A549 (cell line): ENCODE measurements at regions not wholly inside any gene's neighbourhood (a gene's known extent, or its start where the extent isn't known, plus 50 kb on each side); places are given as distances from the start of the nearest gene placed in this dataset.

Experiments used
- ATAC-seq, 2 experiments: fragments of 200-7000 bp in 1 of 2; fragments of >200 bp in 1 of 2; cut with Nextera tagmentation in 1 of 2; cut with Tn5 transposase in 1 of 2; 3 replicates each; pipeline versions ENCODE4 v1.8.0 to v1.9.1; 2018 to 2020; ENCODE audit warnings: mild to moderate bottlenecking in 1 of 2, moderate library complexity in 1 of 2
- CTCF ChIA-PET: fragments of 300-600 bp; sonication (Branson Sonifier 250); formaldehyde crosslinking; extraction: SDS; loops from one replicate; lab custom pipeline; 2021; ENCODE audit warnings: antibody characterized with exemption, inconsistent platforms; lab: Yijun Ruan, JAX
- POLR2A ChIA-PET: fragments of 350-600 bp; formaldehyde crosslinking; extraction: SDS; loops from one replicate; lab custom pipeline; 2021; ENCODE audit warnings: antibody characterized with exemption, inconsistent platforms; lab: Yijun Ruan, JAX
- DNase-seq, 2 experiments: peaks; one replicate each; pipeline versions ENCODE4 v3.0.0 to v3.0.0-alpha.2; 2011 to 2016; ENCODE audit warnings: low read depth in 1 of 2, low spot score in 1 of 2
- FAIRE-seq: peaks from 2 replicates; lab custom pipeline; 2011; peaks lifted over from hg19 to GRCh38; lab: Jason Lieb, UNC
- H3K27ac ChIP-seq, 2 experiments: fragments of >200 bp; sonication (Bioruptor Twin); formaldehyde crosslinking; 3 replicates each; pipeline ENCODE4 v1.5.1; 2016 to 2017
- H3K4me1 ChIP-seq: fragments of >200 bp; sonication (Bioruptor Twin); formaldehyde crosslinking; 3 replicates; pipeline ENCODE4 v1.6.1; 2016
- H3K4me2 ChIP-seq: fragments of >200 bp; sonication (Bioruptor Twin); formaldehyde crosslinking; 3 replicates; pipeline ENCODE4 v1.6.1; 2016
- H3K4me3 ChIP-seq: fragments of >200 bp; sonication (Bioruptor Twin); formaldehyde crosslinking; 3 replicates; pipeline ENCODE4 v1.5.1; 2016
- H3K9me3 ChIP-seq: fragments of >200 bp; sonication (Bioruptor Twin); formaldehyde crosslinking; 3 replicates; pipeline ENCODE4 v1.6.1; 2016
- BHLHE40 ChIP-seq: IDR thresholded peaks from 2 replicates; pipeline ENCODE4 v1.6.1; 2012; ENCODE audit warnings: low read depth, low read length, inconsistent platforms
- EHF ChIP-seq: fragments of 250-450 bp; sonication (Bioruptor Pico); IDR thresholded peaks from 2 replicates; pipeline ENCODE4 v1.5.0; 2020; ENCODE audit warnings: mild to moderate bottlenecking
- EHMT2 ChIP-seq: fragments of 200-600 bp; sonication (generic); IDR thresholded peaks from 2 replicates; pipeline ENCODE4 v1.6.1; 2016; ENCODE audit warnings: antibody characterized with exemption, low read depth, mild to moderate bottlenecking, moderate library complexity
- HEYL ChIP-seq: fragments of 250-450 bp; sonication (Bioruptor Pico); IDR thresholded peaks from 2 replicates; pipeline ENCODE4 v1.8.0; 2021; ENCODE audit warnings: mild to moderate bottlenecking, moderate library complexity
- JUNB ChIP-seq: fragments of >200 bp; sonication (Bioruptor Twin); formaldehyde crosslinking; IDR thresholded peaks from 2 replicates; pipeline ENCODE4 v1.6.1; 2016
- KDM5A ChIP-seq: fragments of 200-600 bp; sonication (generic); IDR thresholded peaks from 2 replicates; pipeline ENCODE4 v1.6.1; 2016; ENCODE audit warnings: antibody characterized with exemption, mild to moderate bottlenecking
- MAZ ChIP-seq: fragments of 150-350 bp; IDR thresholded peaks from 2 replicates; pipeline ENCODE4 v1.6.1; 2014; ENCODE audit warnings: antibody characterized with exemption, low read depth, low read length, borderline replicate concordance
- NFE2L2 ChIP-seq: fragments of 150-350 bp; conservative IDR thresholded peaks from 2 replicates; pipeline ENCODE4 v1.6.1; 2014; ENCODE audit warnings: low read length
- NR3C1 ChIP-seq: fragments of >200 bp; sonication (Bioruptor Twin); formaldehyde crosslinking; IDR thresholded peaks from 3 replicates; pipeline ENCODE4 v1.6.1; 2017
- POLR2A ChIP-seq: IDR thresholded peaks from 2 replicates; pipeline ENCODE4 v1.6.1; 2012; ENCODE audit warnings: mild to moderate bottlenecking, low read length
- POLR2AphosphoS2 ChIP-seq: conservative IDR thresholded peaks from 2 replicates; pipeline ENCODE4 v1.6.1; 2012; ENCODE audit warnings: low read length, improper control_type of control experiment, inconsistent platforms
- RARB ChIP-seq: fragments of 250-450 bp; sonication (Bioruptor Pico); IDR thresholded peaks from 2 replicates; pipeline ENCODE4 v1.8.0; 2021; ENCODE audit warnings: mild to moderate bottlenecking, moderate library complexity
- RCOR1 ChIP-seq: fragments of 150-350 bp; IDR thresholded peaks from 2 replicates; pipeline ENCODE4 v1.6.1; 2014; ENCODE audit warnings: antibody characterized with exemption, low read length, low read depth
- RFX5 ChIP-seq: fragments of 450-650 bp; IDR thresholded peaks from 2 replicates; pipeline ENCODE4 v1.7.1; 2014; ENCODE audit warnings: antibody characterized with exemption, mild to moderate bottlenecking, moderate library complexity
- WGBS: methylation state at CpG from one replicate; pipeline ENCODE4 v1.1.6; 2017; ENCODE audit errors: missing lambda C conversion rate; 5-methylcytosine and 5-hydroxymethylcytosine counted together
- TF ChIP-seq, protein P1 (sequence below): fragments of 250-450 bp; sonication (Bioruptor Pico); IDR thresholded peaks from 2 replicates; pipeline ENCODE4 v1.5.0; 2021; ENCODE audit warnings: mild to moderate bottlenecking, moderate library complexity, borderline replicate concordance
- TF ChIP-seq, protein P2 (sequence below): IDR thresholded peaks from 2 replicates; pipeline ENCODE4 v1.6.1; 2012
- TF ChIP-seq, protein P3 (sequence below): fragments of >200 bp; sonication (Bioruptor Twin); formaldehyde crosslinking; IDR thresholded peaks from 3 replicates; pipeline ENCODE4 v1.5.1; 2016
- TF ChIP-seq, protein P4 (sequence below): IDR thresholded peaks from 2 replicates; pipeline ENCODE4 v1.6.1; 2012; ENCODE audit warnings: low read depth, borderline replicate concordance
- TF ChIP-seq, protein P5 (sequence below): fragments of 200-600 bp; sonication (generic); IDR thresholded peaks from 2 replicates; pipeline ENCODE4 v1.6.1; 2016; ENCODE audit warnings: antibody characterized with exemption, mild to moderate bottlenecking, moderate library complexity

DNA sequence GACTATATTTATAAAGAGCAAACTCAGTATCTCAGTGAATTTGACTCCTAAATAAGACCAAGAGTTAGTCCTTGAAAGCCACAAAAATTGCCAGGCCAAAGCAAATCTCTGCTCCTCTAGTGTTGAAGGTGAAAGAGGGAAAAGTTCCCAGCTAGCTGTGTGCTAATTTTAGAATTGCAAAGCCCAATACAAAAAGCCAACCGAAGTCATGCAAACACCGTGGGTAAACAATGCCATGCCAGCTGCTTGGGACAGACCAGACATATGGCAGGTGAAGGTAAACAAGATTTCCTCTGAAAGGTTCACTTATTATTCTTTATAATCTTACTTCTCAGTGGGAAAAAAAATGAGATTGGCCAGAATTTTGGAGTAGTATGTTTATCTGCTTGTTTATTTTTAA is 80.5 kb upstream of the LNX1 start:
- POLR2A ChIA-PET = no interaction called here
- WGBS = 11% methylated on average over 2 of the region's 2 CpGs

DNA sequence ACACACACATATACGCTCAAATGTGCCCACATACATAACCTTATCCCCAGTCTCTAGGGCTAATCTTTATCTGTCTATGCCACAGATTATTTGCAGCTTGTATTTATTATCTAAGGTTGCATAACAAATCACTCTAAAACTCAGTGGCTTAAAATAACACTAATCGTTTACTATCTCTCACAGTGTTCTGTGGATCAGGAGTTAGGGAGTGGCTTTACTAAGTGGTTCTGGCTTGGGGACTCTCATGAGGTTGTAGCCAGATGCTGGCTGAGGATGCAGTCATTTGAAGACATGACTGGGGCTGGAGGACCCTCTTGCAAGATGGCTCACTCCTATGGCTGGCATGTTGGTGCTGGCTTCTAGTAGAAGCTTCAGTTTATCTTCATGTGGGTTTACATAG is 68.5 kb upstream of the LNX1 start:
- 80% methylated on average over 2 of the region's 2 CpGs for WGBS
- CTCF ChIA-PET = no interaction called here
- no peaks in the 10 kb centered on the region for H3K9me3 ChIP-seq
- no peak overlapping the region for H3K27ac ChIP-seq
- DNase-seq (no peak), FAIRE-seq (no peak), ATAC-seq (no peak)
- H3K4me1 ChIP-seq = no peaks in the 10 kb centered on the region
- no peak overlapping the region for H3K4me3 ChIP-seq
- POLR2A ChIA-PET = no interaction called here
- no peak overlapping the region for H3K4me2 ChIP-seq
- no peak for TF ChIP-seq JUNB
- TF ChIP-seq, protein P1, sequence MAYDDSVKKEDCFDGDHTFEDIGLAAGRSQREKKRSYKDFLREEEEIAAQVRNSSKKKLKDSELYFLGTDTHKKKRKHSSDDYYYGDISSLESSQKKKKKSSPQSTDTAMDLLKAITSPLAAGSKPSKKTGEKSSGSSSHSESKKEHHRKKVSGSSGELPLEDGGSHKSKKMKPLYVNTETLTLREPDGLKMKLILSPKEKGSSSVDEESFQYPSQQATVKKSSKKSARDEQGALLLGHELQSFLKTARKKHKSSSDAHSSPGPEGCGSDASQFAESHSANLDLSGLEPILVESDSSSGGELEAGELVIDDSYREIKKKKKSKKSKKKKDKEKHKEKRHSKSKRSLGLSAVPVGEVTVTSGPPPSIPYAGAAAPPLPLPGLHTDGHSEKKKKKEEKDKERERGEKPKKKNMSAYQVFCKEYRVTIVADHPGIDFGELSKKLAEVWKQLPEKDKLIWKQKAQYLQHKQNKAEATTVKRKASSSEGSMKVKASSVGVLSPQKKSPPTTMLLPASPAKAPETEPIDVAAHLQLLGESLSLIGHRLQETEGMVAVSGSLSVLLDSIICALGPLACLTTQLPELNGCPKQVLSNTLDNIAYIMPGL = no peak
- TF ChIP-seq RFX5 = no peak
- TF ChIP-seq EHF = no peak
- no peak for TF ChIP-seq POLR2AphosphoS2
- no peak for TF ChIP-seq NFE2L2
- TF ChIP-seq POLR2A = no peak
- no peak for TF ChIP-seq RCOR1
- TF ChIP-seq, protein P2, sequence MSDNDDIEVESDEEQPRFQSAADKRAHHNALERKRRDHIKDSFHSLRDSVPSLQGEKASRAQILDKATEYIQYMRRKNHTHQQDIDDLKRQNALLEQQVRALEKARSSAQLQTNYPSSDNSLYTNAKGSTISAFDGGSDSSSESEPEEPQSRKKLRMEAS = no peak
- no peak for TF ChIP-seq BHLHE40
- no peak for TF ChIP-seq NR3C1
- TF ChIP-seq, protein P3, sequence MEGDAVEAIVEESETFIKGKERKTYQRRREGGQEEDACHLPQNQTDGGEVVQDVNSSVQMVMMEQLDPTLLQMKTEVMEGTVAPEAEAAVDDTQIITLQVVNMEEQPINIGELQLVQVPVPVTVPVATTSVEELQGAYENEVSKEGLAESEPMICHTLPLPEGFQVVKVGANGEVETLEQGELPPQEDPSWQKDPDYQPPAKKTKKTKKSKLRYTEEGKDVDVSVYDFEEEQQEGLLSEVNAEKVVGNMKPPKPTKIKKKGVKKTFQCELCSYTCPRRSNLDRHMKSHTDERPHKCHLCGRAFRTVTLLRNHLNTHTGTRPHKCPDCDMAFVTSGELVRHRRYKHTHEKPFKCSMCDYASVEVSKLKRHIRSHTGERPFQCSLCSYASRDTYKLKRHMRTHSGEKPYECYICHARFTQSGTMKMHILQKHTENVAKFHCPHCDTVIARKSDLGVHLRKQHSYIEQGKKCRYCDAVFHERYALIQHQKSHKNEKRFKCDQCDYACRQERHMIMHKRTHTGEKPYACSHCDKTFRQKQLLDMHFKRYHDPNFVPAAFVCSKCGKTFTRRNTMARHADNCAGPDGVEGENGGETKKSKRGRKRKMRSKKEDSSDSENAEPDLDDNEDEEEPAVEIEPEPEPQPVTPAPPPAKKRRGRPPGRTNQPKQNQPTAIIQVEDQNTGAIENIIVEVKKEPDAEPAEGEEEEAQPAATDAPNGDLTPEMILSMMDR = no peak
- TF ChIP-seq, protein P4, sequence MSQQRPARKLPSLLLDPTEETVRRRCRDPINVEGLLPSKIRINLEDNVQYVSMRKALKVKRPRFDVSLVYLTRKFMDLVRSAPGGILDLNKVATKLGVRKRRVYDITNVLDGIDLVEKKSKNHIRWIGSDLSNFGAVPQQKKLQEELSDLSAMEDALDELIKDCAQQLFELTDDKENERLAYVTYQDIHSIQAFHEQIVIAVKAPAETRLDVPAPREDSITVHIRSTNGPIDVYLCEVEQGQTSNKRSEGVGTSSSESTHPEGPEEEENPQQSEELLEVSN = no peak
- TF ChIP-seq RARB (CRISPR knock-in tag) = no peak

More for the DNA sequence above, 80.5 kb upstream of the LNX1 start:
- CTCF ChIA-PET = no interaction called here
- ATAC-seq = no peak
- Histone ChIP-seq H3K27ac (no peak overlapping the region), H3K4me1 (no peaks in the 10 kb centered on the region), H3K9me3 (no peaks in the 10 kb centered on the region), H3K4me2 (no peak overlapping the region), H3K4me3 (no peak overlapping the region)
- FAIRE-seq = no peak
- TF ChIP-seq HEYL (CRISPR knock-in tag) = no peak
- TF ChIP-seq, protein P5, sequence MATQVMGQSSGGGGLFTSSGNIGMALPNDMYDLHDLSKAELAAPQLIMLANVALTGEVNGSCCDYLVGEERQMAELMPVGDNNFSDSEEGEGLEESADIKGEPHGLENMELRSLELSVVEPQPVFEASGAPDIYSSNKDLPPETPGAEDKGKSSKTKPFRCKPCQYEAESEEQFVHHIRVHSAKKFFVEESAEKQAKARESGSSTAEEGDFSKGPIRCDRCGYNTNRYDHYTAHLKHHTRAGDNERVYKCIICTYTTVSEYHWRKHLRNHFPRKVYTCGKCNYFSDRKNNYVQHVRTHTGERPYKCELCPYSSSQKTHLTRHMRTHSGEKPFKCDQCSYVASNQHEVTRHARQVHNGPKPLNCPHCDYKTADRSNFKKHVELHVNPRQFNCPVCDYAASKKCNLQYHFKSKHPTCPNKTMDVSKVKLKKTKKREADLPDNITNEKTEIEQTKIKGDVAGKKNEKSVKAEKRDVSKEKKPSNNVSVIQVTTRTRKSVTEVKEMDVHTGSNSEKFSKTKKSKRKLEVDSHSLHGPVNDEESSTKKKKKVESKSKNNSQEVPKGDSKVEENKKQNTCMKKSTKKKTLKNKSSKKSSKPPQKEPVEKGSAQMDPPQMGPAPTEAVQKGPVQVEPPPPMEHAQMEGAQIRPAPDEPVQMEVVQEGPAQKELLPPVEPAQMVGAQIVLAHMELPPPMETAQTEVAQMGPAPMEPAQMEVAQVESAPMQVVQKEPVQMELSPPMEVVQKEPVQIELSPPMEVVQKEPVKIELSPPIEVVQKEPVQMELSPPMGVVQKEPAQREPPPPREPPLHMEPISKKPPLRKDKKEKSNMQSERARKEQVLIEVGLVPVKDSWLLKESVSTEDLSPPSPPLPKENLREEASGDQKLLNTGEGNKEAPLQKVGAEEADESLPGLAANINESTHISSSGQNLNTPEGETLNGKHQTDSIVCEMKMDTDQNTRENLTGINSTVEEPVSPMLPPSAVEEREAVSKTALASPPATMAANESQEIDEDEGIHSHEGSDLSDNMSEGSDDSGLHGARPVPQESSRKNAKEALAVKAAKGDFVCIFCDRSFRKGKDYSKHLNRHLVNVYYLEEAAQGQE = no peak
- no peak for TF ChIP-seq POLR2AphosphoS2
- TF ChIP-seq NFE2L2 = no peak
- TF ChIP-seq MAZ = no peak
- DNase-seq = no peak

DNA sequence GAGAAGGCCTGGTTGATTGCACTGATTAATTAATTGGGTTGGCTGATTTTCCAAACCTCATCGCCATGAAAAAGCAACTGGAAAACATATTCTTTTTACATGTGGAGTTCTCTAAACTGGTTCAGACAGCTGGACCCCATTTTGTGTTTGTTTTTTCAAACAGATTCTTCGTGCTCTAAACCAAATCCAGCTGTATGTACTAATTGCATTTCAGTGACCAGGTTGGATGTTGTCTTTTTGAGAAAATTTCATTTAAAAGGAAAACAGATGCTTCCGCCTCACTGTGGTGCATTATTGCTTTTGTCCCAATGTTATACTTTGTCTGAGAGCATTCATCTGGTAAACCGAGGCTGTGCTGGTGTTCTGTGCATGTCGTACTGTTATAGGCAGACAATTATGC is 67.8 kb upstream of the LNX1 start:
- TF ChIP-seq EHMT2 (no peak), RFX5 (no peak), JUNB (no peak), KDM5A (no peak), BHLHE40 (no peak)
- TF ChIP-seq, protein P4 = no peak
- TF ChIP-seq, protein P3 = no peak
- no peak for DNase-seq
- 59% methylated on average over 5 of the region's 5 CpGs for WGBS
- Histone ChIP-seq H3K4me1 (no peaks in the 10 kb centered on the region), H3K27ac (no peak overlapping the region), H3K4me2 (no peak overlapping the region), H3K9me3 (no peaks in the 10 kb centered on the region), H3K4me3 (no peak overlapping the region)
- ChIA-PET CTCF (no interaction called here), POLR2A (no interaction called here)
- ATAC-seq = no peak
- no peak for FAIRE-seq
